Uterus (tissue), 2 donors: ENCODE measurements at regions not wholly inside any gene's neighbourhood (a gene's known extent, or its start where the extent isn't known, plus 50 kb on each side); places are given as distances from the start of the nearest gene placed in this dataset.

ENCODE experiments used
- POLR2A ChIP-seq, 2 donors: fragments of 450-650 bp; IDR thresholded peaks; one replicate each; pipeline ENCODE4 v1.6.1; 2016; ENCODE audit warnings: antibody characterized with exemption in 2 of 2, mild to moderate bottlenecking in 1 of 2, moderate library complexity in 1 of 2
- TF ChIP-seq, protein P1 (sequence below), 4 experiments: fragments of 200-600 bp in 2 of 4; fragments of 450-650 bp in 2 of 4; sonication (generic) in 2 of 4; IDR thresholded peaks; one replicate each; pipeline ENCODE4 v1.5.1; 2016 to 2019; ENCODE audit warnings: antibody characterized with exemption in 4 of 4, mild to moderate bottlenecking in 2 of 4, moderate library complexity in 1 of 4

DNA sequence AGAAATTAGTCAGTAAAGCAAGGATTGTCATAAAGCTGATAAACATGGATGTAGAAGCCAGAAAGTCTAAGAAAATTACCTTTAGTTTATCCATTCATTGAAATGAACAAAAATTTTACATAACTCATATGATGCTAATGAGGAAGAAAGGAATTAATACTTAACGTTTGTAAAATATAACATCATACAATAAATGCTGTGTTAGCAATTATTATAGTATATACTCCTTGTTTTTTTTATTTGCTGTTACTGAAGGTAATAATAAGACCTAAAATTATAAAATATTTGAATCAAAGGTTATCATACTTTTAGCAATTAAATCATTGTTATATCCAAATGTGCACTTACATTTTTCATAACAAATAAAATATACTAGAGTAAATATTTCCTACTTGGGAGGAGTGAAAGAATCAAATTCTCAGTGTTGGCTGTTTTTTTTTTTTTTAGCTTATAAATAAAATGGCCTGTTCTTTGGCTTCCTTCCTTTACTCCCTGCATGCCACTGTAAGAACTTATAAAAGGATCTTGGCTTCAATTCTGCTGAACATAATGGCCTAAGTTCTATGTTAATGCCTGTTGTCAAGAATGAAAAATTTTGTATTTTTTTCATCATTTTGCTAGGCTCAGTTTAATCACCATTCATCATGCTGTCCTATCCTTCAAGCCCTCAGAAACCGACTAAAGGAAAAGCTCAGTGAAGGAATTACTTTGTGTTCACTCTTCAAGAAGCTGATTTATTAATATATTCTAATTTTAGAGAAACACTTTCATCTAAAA is 167.4 kb upstream of the SLITRK1 start:
- TF ChIP-seq, protein P1, sequence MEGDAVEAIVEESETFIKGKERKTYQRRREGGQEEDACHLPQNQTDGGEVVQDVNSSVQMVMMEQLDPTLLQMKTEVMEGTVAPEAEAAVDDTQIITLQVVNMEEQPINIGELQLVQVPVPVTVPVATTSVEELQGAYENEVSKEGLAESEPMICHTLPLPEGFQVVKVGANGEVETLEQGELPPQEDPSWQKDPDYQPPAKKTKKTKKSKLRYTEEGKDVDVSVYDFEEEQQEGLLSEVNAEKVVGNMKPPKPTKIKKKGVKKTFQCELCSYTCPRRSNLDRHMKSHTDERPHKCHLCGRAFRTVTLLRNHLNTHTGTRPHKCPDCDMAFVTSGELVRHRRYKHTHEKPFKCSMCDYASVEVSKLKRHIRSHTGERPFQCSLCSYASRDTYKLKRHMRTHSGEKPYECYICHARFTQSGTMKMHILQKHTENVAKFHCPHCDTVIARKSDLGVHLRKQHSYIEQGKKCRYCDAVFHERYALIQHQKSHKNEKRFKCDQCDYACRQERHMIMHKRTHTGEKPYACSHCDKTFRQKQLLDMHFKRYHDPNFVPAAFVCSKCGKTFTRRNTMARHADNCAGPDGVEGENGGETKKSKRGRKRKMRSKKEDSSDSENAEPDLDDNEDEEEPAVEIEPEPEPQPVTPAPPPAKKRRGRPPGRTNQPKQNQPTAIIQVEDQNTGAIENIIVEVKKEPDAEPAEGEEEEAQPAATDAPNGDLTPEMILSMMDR (IDR thresholded peaks at IDR 0.05), result no peak
- TF ChIP-seq POLR2A (IDR thresholded peaks at IDR 0.05), result no peak
